ENCODE measurements at regions not wholly inside any gene's neighbourhood (a gene's known extent, or its start where the extent isn't known, plus 50 kb on each side); places are given as distances from the start of the nearest gene placed in this dataset.

DNA sequence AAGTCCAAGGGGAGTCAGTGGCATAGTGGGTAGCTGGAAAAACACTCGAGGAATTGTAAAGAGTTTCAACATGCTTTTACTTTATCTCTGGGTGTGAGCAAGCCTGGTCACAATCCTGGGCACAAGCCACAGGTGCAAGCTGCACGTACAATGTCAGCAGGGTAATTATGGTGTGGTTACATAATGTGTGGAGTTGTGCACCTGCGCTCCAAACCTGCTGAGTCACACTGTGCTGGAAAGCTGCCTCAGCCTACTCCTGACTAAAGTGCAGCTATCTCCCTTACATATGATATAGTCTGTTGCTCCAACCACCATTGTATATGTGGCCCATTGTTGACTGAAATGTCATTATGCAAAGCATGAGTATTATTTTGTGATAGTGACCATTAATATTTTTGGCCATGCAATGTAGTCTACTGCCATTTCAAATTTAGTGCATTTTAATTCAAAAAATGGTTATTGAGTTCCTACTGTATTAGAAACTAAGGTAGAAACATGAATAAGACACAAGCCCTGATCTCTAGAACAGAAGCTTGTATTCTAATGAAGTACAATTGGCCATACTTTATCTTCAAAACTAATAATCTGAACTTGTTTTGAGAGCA is 160.9 kb upstream of the SLC30A5 start:
- TF ChIP-seq CTCF (tag by site-specific recombination; IDR thresholded peaks at IDR 0.05), result no peak
- TF ChIP-seq, protein P1, sequence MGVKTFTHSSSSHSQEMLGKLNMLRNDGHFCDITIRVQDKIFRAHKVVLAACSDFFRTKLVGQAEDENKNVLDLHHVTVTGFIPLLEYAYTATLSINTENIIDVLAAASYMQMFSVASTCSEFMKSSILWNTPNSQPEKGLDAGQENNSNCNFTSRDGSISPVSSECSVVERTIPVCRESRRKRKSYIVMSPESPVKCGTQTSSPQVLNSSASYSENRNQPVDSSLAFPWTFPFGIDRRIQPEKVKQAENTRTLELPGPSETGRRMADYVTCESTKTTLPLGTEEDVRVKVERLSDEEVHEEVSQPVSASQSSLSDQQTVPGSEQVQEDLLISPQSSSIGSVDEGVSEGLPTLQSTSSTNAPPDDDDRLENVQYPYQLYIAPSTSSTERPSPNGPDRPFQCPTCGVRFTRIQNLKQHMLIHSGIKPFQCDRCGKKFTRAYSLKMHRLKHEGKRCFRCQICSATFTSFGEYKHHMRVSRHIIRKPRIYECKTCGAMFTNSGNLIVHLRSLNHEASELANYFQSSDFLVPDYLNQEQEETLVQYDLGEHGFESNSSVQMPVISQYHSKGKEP (tag by site-specific recombination; IDR thresholded peaks at IDR 0.05), result no peak
- no peak for TF ChIP-seq ZNF274 (IDR thresholded peaks at IDR 0.05; ENCODE audit: low read length)
- TF ChIP-seq ZNF274 (tag by site-specific recombination; IDR thresholded peaks at IDR 0.05; ENCODE audit: borderline replicate concordance), result no peak
